Stimulated activated CD4-positive, alpha-beta T cell treated with anti-CD3 and anti-CD28 coated beads, Interleukin-12 subunit alpha, Interleukin-12 subunit beta, amount 100 ng/mL, for 48 hours (primary cell): ENCODE measurements at regions not wholly inside any gene's neighbourhood (a gene's known extent, or its start where the extent isn't known, plus 50 kb on each side); places are given as distances from the start of the nearest gene placed in this dataset.

Experiments used
- DNase-seq, 3 donors: peaks; one replicate each; pipeline ENCODE4 v3.0.0-alpha.2; 2020; ENCODE audit warnings: low read depth in 2 of 3, low spot score in 1 of 3

DNA sequence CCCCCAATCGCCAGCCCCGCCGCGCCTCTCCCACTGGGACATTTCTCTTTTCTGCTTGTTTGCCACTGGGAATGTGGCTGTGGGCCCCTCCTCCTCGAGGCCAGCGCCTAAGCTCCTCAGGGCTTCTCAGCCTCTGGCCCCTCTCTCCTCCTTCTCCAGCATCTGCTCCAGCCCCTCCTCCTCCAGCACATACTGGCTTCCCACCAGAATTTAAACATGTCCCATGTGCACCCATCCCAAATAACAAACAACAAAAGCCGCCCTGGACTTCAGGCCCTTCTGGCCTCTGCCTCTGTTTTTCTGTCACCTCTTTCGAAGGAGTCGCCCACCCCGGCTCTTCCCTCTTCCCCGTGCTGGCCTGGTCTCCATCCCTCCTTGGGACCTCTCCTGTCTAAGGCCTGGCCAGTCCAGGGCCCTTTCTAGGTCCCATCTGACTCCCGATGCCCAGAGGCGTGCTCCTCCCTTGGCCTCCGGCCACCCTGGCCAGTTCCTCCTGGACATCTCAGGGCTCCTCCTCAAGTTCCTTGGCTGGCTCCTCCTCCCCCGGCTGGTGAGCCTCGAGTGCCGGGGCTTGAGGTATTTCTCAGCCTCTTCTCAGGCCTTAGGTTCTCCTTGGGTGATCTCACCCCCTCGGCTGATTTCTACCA, 94.6 kb upstream of the SLC6A6 start:
- no peak for DNase-seq

DNA sequence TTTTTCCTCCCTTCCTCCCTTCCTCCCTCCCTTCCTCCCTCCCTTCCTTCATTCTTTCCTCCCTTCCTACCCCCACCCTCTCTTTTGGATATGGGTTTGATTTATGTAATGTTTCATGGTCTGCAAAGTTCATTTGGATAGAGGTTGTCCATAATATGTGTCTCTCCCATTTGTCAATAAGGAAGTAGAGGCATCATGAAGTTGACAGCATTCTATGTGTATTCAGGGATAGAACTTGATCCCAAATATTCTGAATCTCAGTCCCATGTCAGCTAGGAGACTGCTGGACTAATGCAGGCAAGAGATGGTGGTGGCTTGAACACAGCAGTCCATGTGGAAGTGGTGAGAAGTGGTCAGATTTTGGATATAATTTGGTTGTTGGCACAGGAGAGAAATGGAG, 90.7 kb upstream of the SLC6A6 start:
- DNase-seq = no peak

DNA sequence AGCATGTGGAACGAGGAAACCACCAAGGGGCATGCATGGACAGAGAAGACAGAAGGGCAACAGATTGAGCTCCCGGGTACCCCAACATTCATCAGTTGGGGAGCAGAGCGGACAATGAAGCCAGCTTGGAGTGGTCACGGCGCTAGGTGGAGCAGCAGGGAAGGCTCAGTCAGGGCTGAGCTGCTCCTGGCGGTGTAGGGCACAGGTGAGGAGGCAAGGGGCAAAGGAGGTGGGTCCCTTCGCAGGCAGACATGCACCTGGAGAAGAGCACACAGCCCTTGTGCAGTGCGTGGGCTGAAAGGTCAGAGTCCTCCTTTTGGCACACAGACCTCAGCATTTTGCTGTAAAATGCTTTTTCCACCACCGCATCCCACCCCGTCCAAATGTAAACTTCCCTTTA, 90.0 kb upstream of the SLC6A6 start:
- no peak for DNase-seq

DNA sequence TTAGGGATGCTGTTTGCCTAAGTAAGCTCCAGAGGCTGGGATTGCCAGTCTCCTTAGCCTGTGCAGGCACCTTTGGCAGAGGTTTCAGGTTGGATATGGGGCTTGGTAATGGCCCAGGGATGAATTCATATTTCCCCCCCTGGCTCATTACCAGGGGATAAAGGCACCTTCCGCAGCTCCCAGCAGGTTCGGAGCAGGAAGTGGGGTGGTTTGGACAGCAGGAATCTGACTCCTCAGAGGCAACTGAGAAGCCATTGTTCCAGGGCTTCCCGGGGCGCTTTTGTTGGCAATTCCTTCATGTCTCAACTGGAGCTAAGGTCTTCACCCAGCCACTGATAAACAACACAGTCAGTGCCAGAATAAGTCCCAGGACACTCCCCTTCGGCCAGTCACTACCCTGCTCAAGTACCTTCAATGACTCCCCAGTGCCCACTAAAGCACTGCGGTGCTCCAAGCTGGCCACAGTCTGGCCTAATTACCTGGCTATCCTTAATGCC, 85.3 kb upstream of the SLC6A6 start:
- DNase-seq = no peak

DNA sequence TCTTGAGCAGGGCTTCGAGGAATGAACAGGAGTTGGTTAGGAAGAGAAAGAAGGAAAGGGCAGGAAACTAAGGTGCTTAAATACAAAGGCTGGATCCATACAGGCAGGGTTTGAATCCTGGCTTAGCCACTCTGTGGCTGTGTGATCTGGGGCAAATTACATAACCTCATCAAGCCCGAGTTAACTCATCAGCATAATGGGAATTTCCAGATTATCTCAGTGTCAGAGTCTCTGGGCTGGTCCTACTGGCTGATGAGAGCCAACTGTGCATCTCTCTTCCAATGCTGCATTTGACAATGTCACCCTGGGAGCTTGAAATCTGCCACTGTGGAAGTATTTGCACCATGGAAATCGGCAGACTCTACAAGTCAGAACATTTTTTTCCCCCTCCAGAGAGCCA, 83.8 kb upstream of the SLC6A6 start:
- DNase-seq = no peak

DNA sequence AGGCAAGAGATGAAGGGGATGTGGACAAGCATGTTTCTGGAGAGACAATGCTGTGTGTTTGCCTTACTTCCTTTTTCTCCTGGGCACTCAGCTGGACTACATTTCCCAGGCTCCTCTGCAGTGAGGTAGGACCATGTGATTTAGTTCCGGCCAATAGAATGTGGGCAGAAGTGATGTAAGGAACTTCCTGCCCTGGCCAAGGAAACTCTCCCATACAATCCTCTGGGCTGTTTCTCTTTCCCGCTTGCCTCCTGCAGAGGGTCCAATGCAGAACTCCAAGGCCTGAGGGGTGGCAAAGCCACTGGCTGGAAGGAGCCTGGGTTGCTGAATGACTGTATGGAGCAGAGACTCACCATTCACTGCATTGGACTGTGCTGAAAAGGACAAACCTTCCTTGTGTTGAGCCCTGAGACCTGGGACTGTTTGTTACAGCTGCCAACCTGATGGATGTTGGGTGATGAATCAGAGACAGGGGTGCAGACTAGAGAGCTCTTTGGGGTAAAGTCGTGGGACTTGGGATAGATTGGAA, 82.7 kb upstream of the SLC6A6 start:
- DNase-seq = peak in 1 of 3 donors; percentile 19

DNA sequence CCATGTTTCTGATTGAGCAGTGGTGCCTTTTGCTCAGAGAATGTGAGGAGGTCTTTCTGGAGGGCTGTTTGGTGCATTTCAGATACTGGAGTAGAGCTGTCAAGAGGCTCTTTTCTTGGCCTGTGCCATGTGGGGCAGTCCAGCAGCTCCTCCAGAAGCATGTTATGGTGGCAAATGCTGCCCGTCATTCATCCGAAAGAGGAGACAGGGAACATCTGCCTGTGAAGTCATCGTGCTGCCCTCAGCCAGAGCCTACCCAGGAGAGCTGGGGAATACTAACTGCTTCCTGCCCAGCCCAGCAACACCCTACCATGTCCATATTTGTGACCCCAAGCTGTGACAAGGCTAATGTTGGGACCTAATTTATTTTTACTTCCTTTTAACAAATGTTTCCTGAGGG, 82.2 kb upstream of the SLC6A6 start:
- DNase-seq = no peak

DNA sequence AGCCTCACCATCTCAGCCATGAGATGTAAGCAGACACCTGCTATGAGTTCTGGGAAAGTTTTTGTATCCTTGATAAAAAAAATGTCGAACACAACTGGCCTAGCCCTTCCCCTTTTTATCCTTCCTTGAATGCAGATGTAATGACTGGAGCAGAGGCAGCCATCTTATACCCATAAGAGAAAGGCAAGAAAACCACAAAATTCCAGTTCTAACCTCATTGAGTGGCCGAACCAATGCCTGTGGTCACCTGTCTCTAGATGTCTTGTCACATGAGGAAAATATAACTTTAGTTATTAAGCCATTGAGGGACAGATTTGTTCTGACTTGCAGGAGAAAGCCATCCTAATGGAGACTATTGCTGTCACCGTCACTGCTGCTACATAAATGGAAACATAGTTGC, 80.4 kb upstream of the SLC6A6 start:
- no peak for DNase-seq

DNA sequence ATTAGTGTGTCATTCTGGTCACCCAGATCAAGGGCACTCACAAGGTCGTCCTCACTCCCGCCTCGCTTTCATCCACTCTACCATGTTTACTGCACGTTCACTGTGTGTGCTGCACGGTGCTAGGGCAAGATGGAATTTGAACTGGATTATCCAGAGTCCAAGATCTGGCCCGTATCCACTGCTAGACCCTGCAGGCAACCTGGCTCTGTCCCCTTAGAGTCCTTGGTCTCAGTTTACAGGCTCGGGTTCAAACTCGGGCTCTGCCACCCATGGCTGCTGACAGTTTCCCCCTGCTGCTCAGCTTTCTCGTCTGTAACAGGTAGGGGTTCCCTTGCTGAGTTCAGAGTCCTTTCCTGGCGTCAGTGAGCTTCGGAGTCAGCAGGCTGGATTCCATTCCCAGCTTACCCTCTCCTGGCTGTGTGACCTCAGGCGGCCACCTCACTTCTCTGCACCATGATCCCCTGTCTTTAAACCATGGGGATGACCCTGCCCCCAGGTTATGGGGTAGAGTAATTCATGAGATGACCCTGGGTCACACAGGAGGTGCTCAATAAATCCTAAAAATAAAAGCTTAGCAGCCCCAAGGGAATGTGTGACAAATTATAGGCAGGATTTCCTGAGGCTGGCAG, 79.6 kb upstream of the SLC6A6 start:
- no peak for DNase-seq

DNA sequence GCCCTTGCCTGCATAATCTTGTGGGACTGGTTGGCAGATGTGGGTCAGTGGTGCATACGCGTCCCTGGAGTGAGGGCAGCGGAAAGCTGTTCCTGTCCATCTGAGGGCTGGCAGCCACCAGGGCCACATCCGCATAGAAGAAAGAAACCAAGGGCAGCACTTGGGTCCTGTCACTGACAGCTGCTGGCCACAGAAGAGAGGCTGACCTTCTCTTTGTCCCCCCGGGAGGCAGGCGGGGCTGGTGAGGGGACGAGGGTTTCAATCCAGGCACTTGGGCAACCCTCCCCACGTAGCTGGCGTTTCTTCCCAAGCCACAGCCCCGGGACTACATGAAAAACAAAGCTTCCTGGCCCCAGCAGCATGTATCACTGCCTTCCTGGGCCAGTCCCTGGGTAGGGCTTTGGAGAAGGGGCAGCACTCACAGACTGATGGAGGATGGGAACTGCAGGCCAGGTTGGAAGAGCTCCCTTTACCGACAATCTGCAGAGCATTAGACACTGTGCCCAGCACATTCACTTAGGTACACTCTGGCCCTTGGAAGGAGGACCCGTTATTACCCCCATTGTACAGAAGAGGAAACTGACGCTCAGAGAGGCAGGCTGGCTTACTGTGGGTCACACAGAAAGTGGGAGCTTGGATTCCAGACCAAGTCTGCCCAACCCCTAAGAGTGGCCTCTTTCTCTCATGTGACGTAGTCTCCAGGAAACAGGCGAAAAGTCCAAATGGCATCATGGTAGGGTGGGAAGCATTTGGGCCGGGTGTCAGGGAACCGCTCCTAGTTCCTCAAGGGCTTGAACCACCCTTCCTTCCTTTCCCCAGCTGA, 78.8 kb upstream of the SLC6A6 start:
- DNase-seq = no peak

DNA sequence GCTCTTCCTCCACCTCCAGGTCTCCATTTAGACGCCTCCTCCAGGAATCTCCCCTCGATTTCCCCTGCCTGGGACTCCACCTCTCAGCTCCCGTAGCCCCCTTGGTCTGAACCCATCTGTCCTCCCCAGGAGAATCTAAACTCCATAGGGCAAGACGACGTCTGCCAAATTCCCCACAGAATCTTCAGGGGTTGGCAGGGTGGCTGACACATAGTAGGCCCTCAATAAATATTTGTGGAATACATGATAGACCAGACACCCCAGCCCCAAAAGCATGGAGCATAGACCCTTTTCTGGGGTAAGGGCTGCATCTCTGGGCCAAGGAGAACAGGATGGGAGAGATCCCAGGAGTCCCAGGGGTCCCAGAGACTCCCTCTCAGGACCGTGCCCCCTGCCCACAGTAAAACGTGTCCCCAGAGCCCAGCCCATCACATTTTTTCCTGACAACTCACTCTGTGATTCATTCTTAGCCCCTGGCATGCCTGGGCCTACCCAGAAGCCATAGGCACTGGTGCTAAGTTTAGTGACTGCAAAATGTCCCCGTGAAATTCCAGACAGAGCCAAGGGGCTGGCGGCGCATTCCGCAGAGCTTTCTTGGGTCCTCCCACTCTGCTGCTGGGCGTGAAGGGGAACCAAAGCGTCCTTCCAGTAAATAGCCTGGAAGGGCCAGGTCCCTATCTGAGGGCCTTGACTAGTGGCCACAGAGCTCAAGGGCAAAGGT, 78.0 kb upstream of the SLC6A6 start:
- DNase-seq = no peak

DNA sequence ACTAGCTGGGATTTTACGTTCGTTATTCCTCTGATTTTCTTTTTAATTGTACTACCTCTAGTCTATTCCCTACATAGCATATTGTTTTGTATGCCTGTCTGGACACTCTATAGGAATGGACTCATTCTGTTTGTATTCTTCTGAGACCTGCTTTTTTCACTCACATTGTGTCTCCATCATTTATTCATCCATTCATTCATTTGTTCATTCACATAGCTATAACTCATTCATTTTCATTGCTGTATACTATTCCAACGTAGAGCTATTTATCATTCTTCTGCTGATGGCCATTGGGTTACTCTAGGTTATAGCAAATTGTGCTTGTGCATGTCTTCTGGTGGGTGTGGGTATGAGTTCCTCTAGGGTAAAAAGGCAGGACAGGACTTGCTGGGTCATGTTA, 74.0 kb upstream of the SLC6A6 start:
- DNase-seq = no peak

DNA sequence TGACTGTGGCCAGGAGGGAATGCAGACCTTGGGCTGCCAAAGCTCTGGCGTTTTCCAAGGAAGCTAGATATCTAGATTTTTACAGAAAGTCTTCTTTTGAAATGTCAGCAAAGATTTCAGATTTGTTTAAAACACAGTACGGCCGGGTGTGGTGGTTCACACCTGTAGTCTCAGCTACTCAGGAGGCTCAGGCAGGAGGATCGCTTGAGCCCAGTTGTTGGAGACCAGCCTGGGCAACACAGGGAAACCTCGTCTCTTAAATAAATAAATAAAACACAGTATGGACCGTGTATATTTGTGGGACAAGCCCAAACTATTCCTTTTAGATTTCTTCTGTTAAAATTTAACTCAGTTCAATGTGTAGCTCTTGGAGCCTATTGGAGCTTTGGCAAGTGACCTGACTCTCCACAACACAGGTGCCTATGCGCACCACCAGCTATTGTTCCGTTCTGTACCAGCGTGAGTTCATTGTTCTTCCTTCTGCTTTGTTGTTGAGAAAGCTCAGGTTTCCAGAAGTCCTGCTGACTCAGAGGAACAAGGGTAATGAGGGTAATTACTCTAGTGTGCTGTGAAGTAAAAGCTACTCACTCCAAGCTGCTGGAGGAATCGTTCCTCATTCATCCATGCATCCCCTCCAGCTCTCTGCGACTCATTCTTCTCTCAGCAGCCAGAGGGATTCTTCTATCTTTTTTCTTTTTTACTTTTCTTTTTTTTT, 73.1 kb upstream of the SLC6A6 start:
- DNase-seq = no peak

DNA sequence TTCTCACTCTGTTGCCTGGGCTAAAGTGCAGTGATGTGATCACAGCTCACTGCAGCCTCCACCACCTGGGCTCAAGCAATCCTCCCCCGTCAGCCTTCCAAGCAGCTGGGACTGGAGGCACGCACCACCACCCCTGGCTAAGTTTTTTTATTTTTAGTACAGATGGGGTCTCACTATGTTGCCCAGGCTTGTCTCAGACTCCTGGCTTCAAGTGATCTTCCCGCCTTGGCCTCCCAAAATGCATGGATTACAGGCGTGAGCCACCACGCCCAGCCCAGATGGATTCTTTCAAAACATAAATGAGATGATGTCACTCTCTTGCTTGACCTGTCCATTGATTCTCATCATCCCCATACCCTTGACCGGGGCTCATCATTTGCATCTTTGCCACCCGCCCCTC, 72.6 kb upstream of the SLC6A6 start:
- DNase-seq = no peak

DNA sequence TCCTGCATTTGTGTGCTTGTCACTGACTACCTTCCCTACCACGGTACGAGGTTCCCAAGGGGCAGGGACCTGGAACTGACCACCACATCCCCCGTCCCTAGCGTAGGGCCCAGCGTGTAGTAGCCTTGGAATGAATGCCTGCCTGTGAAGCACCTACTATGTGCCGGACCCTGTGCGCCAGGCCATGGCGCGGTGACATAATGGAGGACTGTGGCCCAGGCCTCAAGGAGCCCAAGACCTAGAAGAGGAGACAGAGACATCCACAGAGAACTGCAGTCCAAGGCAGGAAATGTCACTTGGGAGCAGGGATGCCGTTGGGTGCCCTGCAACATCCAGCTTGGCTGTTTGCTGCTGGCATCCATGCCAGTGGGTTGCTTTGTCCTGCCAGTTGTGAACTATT, 71.9 kb upstream of the SLC6A6 start:
- DNase-seq = no peak

DNA sequence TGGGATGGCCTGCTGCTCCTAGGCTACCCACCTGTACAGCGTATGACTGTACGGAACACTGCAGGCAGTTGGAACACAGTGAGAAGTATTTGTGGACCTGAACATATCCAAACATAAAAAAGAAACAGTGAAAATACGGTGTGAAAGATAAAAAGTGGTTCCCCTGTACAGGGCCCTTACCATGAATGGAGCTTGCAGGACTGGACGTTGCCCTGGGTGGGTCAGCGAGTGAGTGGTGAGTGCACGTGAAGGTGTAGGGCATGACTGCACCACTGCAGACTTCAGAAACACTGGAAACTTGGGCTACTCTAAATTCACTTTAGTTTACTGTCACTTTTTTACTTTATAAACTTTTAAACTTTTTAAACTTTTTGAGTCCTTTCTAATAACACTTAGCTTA, 71.2 kb upstream of the SLC6A6 start:
- DNase-seq = no peak

DNA sequence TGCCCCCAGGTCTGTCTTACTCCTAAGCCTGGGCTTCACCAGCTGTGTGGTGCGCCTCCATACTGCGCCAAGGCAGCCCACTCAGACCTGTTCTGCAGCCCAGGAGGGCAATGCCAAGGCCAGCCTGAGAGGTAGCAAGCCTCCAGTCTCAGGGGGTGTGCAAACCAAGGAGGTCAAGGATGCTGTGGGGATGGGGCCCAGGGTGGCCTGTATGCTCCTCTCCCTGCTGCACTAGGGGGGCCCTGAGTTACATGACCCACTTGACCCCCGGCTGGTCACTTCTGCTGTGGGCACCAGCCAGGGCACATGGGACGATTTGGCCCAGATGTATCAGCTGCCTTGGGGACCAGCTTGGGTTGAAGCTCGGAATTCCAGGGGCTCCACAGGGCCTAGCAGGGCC, 70.0 kb upstream of the SLC6A6 start:
- DNase-seq = no peak

DNA sequence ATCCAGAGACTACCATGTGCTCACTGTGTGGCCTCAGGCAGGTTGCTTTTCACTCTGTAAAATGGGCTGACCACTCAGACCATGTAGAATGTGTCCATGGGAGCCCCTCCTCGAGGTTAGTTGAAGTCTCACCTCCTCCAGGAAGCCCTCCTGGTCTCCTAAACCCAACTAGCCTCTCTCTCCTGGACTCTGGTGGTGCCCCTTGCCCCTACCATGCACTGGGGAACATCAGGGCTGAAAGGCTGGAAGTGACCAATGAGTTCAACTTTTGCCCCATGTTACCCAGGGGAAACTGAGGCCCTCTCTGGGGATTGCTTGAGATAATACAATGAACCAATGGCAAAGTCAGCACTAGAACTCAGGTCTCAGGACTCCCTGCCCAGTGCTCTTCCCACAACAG, 69.2 kb upstream of the SLC6A6 start:
- DNase-seq = no peak

DNA sequence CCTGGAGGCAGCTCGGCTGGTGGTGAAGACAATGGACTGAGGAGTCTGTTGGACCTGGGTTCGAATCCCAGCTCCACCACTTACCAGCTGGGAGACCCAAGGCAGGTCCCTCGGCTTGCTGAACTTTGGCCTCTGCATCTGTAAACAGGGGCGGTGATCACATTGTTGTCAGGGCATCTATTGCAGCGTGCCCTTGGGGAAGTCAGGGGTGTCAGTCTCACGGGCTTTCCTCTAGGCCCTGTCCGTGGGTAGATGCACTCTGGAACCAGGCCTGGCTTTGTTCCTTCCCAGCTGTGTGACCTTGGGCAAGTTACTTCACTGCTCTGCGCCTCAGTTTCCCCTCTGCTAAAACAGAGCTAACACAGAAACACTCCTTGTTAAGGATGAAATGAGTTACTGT, 68.8 kb upstream of the SLC6A6 start:
- DNase-seq = no peak

DNA sequence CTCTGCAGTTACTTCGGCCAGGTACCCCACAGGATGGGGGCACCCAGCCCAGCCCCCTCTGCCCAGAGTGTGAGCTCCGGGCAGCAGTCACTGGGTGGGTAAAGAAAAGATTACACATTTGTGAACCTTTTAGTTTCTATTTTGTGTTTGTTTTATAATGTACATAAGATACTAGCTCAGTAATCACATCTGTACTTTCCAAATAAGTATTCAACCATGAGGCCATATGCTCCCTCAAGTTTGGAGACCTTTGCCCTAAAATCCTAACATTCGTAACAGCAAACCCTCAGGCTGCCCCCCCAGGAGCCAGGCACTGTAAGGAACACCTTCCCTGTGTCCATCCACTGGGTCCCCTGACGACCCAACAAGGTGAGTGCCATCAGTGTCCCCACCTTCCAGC, 68.3 kb upstream of the SLC6A6 start:
- DNase-seq = no peak

DNA sequence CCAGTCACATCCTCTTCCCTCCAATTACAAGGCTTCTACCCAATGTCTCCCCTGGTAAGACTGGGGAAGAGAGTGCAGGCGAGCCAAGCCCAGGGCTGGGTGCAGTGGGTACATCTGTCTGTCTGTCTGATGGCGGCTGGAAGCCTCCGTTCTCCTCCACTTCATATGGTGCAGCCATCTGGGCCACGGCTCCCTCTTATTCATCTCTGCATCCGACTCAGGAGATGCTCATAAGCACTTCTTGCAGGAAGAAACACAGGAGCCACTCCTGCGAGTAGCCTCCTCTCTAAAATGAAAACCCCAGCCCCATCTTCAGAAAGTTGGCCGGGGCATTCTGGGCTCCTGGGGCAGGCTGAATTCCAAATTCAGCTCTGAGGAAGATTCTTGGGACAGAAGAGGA, 67.5 kb upstream of the SLC6A6 start:
- no peak for DNase-seq
